ENCODE measurements at regions not wholly inside any gene's neighbourhood (a gene's known extent, or its start where the extent isn't known, plus 50 kb on each side); places are given as distances from the start of the nearest gene placed in this dataset.

- Histone ChIP-seq H3K4ac (ENCODE audit: low read depth, low read length) (peak overlapping the region; percentile 5; the same call in 1 of the 2 replicates), H3K4me1 (ENCODE audit: control insufficient read depth, insufficient read depth, low read length) (no peaks in the 10 kb centered on the region), H3K23ac (ENCODE audit: low read depth, low read length) (no peak overlapping the region), H2BK15ac (ENCODE audit: low read depth, low read length) (peak overlapping the region; percentile 89; the same call in 2 of the 3 replicates), H2BK20ac (ENCODE audit: low read depth, low read length) (peak overlapping the region; percentile 55; the same call in 1 of the 2 replicates), H3K27ac (ENCODE audit: insufficient read depth, low read length) (no peak overlapping the region), H3K27me3 (ENCODE audit: control insufficient read depth, insufficient read depth, low read length) (no peaks in the 10 kb centered on the region), H2AK9ac (replicated peaks; ENCODE audit: low read depth, low read length, poor library complexity) (no peak overlapping the region), H2AK5ac (ENCODE audit: low read depth, low read length) (no peak overlapping the region), H3K9me1 (ENCODE audit: insufficient read depth, low read length) (peaks cover 2% of the 10 kb centered on the region; the same call in 1 of the 2 replicates), H4K20me1 (ENCODE audit: insufficient read depth, low read length) (no peaks in the 10 kb centered on the region), H4K91ac (ENCODE audit: insufficient read depth, low read depth, low read length) (no peak overlapping the region), H2BK5ac (ENCODE audit: low read depth, low read length, poor library complexity, severe bottlenecking) (peak overlapping the region; percentile 95), H2AFZ (replicated peaks; ENCODE audit: low read length, poor library complexity) (no peak overlapping the region), H4K5ac (ENCODE audit: low read depth, low read length) (peak overlapping the region; percentile 56; the same call in 1 of the 2 replicates), H3K4me2 (ENCODE audit: low read depth, low read length) (peak overlapping the region; percentile 65), H3K79me1 (ENCODE audit: low read depth in 1 of 2, low read length in 2 of 2) (no peaks in the 10 kb centered on the region), H3K9me3 (ENCODE audit: control insufficient read depth, insufficient read depth, low read length) (no peaks in the 10 kb centered on the region; the same call in 1 of the 2 replicates), H2BK120ac (ENCODE audit: low read depth, low read length) (0 out of 2 replicates have a peak overlapping the region, but pooled peaks have one; percentile 26), H3K4me3 (ENCODE audit: insufficient read depth, low read depth, low read length) (no peak overlapping the region), H3K56ac (ENCODE audit: extremely low read depth, insufficient read depth, low read length) (no peak overlapping the region), H3K36me3 (ENCODE audit: control insufficient read depth, insufficient read depth, low read length) (no peaks in the 10 kb centered on the region), H3K18ac (ENCODE audit: low read depth, low read length) (peak overlapping the region; percentile 47; the same call in 1 of the 2 replicates), H3K14ac (replicated peaks; ENCODE audit: low read depth, low read length) (no peak overlapping the region), H4K8ac (ENCODE audit: low read depth in 2 of 2, low read length in 2 of 2) (peak overlapping the region in 1 of 2 experiments; percentile 28; a peak in 2 of 4 replicates), H3K9ac (ENCODE audit: low read depth, low read length) (no peak overlapping the region)
- TF ChIP-seq SMC3 (IDR thresholded peaks at IDR 0.05; ENCODE audit: low read depth, low read length) = no peak
- TF ChIP-seq MAFK (IDR thresholded peaks at IDR 0.05; ENCODE audit: low read depth, low read length) = peak; percentile 24; the same call in 1 of the 2 replicates
- TF ChIP-seq MAZ (IDR thresholded peaks at IDR 0.05; ENCODE audit: borderline replicate concordance, low read depth, low read length) = no peak
- no peak for TF ChIP-seq RCOR1 (IDR thresholded peaks at IDR 0.05; ENCODE audit: insufficient replicate concordance, low read length)
- intact Hi-C loops (cut with micrococcal nuclease) (no loop called here), in situ Hi-C loops (cut with MboI; ENCODE audit: low sequenced_read_pairs) (no loop called here), dilution Hi-C loops (cut with HindIII; ENCODE audit: low sequenced_read_pairs, unreplicated experiment) (no loop called here)
- WGBS, 2 experiments (ENCODE audit: extremely low coverage in 2 of 2, insufficient read length in 1 of 2) = no CpG with 5 or more reads among the region's 2 CpGs
- ChIA-PET CTCF (no interaction called here), POLR2A (ENCODE audit: unreplicated experiment) (interaction anchor here (0.6 kb wide), 1 partner anchor 31 kb away, joined by 3 read pairs; no protein-coding TSS in a partner anchor)
- no TSS peak for BruUV-seq (replicated peaks)
- ATAC-seq (ENCODE audit: low read depth) (peak; percentile 79), DNase-seq (peak; percentile 83)
These were observed 56.1 kb upstream of the TAS2R1 start for GRCh38 chr5:9686216-9686615.

Data from IMR-90 (cell line).